Mesodermal cell (in vitro differentiated cells): ENCODE measurements at regions not wholly inside any gene's neighbourhood (a gene's known extent, or its start where the extent isn't known, plus 50 kb on each side); places are given as distances from the start of the nearest gene placed in this dataset.

Experiments
- H3K27ac ChIP-seq: 2 replicates; pipeline ENCODE4 v1.7.0; 2013; ENCODE audit warnings: mild to moderate bottlenecking, low read depth, low read length, moderate library complexity; ENCODE audit not compliant: severe bottlenecking
- H3K36me3 ChIP-seq: 2 replicates; pipeline ENCODE4 v1.7.1; 2013; ENCODE audit warnings: mild to moderate bottlenecking, low read length, moderate library complexity; ENCODE audit not compliant: control insufficient read depth, insufficient read depth
- H3K4me1 ChIP-seq: one replicate; pipeline ENCODE4 v1.7.1; 2013; ENCODE audit warnings: mild to moderate bottlenecking, low read length; ENCODE audit not compliant: insufficient read depth, control insufficient read depth, poor library complexity, severe bottlenecking
- H3K4me3 ChIP-seq: 2 replicates; pipeline ENCODE4 v1.7.0; 2013; ENCODE audit warnings: low read length, control low read depth, mild to moderate bottlenecking; ENCODE audit not compliant: insufficient read depth, poor library complexity, severe bottlenecking; ENCODE audit errors: extremely low read depth
- H3K9me3 ChIP-seq: 2 replicates; pipeline ENCODE4 v1.7.1; 2013; ENCODE audit warnings: mild to moderate bottlenecking, low read length, moderate library complexity; ENCODE audit not compliant: control insufficient read depth
- WGBS, 2 experiments: methylation state at CpG; one replicate each; pipeline ENCODE4 v1.1.5; 2013; ENCODE audit warnings: missing lambda C conversion rate in 2 of 2; ENCODE audit not compliant: insufficient coverage in 2 of 2; 5-methylcytosine and 5-hydroxymethylcytosine counted together

DNA sequence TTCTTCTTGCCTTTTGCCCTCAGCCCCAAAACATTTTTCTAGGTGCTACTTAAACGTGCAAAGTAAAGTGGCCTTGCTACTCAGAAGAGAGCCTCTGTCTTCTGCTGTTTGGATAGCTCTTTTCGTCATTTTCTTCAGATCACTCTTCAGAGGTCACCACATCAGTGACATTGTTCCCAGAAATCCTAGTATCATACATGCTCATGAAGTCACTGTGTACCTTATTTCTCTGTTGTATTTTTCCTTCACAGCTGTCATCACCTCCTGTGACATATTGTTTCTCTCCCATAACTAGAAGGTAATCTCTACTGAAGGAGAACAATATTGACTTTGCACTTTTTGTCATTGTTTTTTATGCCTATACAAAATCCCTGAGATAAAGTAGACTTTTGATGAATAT lies 237.0 kb upstream of the CDH18 start:
- Histone ChIP-seq H3K4me1 (no peaks in the 10 kb centered on the region), H3K9me3 (no peaks in the 10 kb centered on the region), H3K27ac (no peak overlapping the region), H3K4me3 (no peak overlapping the region), H3K36me3 (no peaks in the 10 kb centered on the region)
- 71 to 93% methylated on average over 2 of the region's 2 CpGs for WGBS, 2 experiments

DNA sequence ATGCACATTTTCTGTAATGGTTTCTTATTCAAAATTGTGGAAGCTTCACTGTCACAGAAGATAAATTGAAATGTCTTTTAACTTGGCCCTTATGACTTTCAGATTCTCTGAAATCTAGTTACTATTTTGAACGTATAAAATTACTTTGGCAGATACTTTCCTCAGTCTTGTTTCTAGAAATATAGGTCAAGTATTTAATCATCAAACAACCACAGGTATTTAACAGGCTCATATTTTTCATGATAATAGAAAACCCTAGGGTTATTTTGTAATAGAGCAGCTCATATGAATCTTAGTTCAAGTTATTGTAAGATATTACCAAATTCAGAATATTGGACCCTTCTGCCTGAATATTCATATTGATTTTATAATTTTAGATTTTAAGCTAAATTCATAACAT lies 236.0 kb upstream of the CDH18 start:
- H3K36me3 ChIP-seq: no peaks in the 10 kb centered on the region
- no CpG with 5 or more reads among the region's 1 CpG for WGBS, 2 experiments
- no peaks in the 10 kb centered on the region for H3K4me1 ChIP-seq
- no peaks in the 10 kb centered on the region for H3K9me3 ChIP-seq
- no peak overlapping the region for H3K27ac ChIP-seq
- H3K4me3 ChIP-seq: no peak overlapping the region

DNA sequence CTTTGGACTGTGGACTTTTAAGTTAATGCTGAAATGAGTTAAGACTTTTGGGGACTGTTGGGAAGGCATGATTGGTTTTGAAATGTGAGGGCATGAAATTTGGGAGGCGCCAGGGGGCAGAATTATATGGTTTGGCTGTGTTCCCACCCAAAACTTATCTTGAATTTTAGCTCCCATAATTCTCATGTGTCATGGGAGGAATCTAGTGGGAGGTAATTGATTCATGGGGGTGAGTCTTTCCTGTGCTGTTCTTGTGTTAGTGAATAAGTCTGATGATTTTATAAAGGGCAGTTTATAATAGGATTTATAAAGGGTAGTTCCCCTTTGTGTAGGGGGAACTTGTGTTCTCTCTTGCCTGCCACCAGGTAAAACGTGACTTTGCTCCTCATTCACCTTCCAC lies 235.5 kb upstream of the CDH18 start:
- Histone ChIP-seq H3K36me3 (no peaks in the 10 kb centered on the region), H3K4me1 (no peaks in the 10 kb centered on the region), H3K4me3 (no peak overlapping the region), H3K9me3 (no peaks in the 10 kb centered on the region), H3K27ac (no peak overlapping the region)
- WGBS, 2 experiments: 80% methylated on average over 1 of the region's 2 CpGs; no CpG with 5 or more reads in 1 of the 2 experiments

DNA sequence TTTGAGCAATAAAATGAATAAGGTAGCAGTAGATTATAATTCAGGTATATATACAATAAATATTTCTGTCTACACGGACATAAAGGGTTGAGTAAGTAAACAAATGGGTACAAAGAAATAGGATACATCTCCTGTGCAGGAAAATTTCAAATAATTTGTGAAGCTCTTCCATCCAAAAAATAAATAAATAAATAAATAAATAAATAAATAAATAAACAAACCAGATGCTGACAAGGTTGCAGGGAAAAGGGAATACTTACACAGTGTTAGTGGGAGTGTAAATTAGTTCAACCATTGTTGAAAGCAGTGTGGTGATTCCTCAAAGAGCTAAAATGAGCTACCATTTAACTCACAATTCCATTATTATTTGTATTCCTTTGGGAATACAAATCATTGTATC lies 227.3 kb upstream of the CDH18 start:
- Histone ChIP-seq H3K4me3 (no peak overlapping the region), H3K27ac (no peak overlapping the region), H3K36me3 (no peaks in the 10 kb centered on the region), H3K4me1 (no peaks in the 10 kb centered on the region), H3K9me3 (no peaks in the 10 kb centered on the region)
- WGBS, 2 experiments: no CpG with 5 or more reads among the region's 1 CpG

DNA sequence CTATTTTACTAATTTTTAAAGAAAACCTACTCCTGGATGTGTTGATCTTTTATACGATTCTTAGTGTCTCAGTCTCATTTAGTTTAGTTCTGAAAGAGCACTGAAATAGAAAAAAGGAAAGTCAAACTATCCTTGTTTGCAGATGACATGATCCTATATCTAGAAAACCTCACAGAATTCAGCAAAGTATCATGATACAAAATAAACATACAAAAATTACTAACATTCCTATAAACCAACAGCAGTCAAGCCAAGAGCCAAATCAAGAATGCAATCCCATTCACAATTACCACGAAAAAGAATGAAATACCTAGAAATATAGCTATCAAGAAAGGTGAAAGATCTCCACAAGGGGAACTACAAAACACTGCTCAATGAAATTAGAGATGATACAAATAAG lies 225.8 kb upstream of the CDH18 start:
- no CpG with 5 or more reads among the region's 2 CpGs for WGBS, 2 experiments
- Histone ChIP-seq H3K27ac (no peak overlapping the region), H3K4me1 (no peaks in the 10 kb centered on the region)

DNA sequence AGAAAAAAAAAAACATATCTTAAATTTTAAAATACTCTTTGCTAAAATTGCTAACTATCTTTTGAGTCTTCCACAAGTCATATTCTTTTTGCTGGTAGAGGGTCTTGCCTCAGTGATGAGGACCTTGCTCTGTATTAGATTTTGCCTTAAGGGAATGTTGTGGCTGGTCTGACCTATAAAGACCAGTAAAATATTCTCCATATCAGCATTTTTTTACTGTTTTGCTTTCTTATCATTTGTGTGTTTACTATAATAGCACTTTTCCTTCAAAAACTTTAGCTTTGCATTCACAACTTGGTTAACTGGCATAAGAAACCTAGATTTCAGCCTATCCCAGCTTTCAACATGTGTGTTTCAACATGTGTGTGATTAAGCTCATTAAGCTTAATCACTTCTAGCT lies 224.7 kb upstream of the CDH18 start:
- Histone ChIP-seq H3K36me3 (no peaks in the 10 kb centered on the region), H3K9me3 (no peaks in the 10 kb centered on the region), H3K27ac (no peak overlapping the region), H3K4me1 (no peaks in the 10 kb centered on the region), H3K4me3 (no peak overlapping the region)

More for the DNA sequence above, 225.8 kb upstream of the CDH18 start:
- Histone ChIP-seq H3K4me3 (no peak overlapping the region), H3K9me3 (no peaks in the 10 kb centered on the region), H3K36me3 (no peaks in the 10 kb centered on the region)

DNA sequence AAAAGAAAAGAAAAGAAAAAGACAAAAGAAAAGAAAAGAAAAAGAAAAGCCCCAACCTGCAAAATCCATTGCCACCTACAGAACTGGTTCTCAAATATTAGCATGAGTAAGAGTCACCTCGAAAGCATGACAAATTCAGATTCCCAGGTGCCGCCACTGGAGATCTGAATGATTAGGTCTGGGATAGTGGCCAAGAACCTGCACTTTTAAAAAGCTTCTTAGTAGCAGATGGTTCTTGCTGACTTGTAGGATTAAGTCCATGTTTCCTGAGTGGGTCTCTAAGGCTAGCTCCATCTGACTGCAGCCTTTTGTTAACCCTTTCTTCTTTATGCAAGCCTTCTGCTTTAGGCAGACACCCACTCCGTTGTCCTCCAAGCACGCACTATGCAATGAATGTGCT lies 178.5 kb upstream of the CDH18 start:
- no peak overlapping the region for H3K27ac ChIP-seq
- 100% methylated on average over 1 of the region's 4 CpGs; no CpG with 5 or more reads in 1 of the 2 experiments for WGBS, 2 experiments
- no peaks in the 10 kb centered on the region for H3K9me3 ChIP-seq
- no peak overlapping the region for H3K4me3 ChIP-seq
- no peaks in the 10 kb centered on the region for H3K4me1 ChIP-seq
- no peaks in the 10 kb centered on the region for H3K36me3 ChIP-seq

DNA sequence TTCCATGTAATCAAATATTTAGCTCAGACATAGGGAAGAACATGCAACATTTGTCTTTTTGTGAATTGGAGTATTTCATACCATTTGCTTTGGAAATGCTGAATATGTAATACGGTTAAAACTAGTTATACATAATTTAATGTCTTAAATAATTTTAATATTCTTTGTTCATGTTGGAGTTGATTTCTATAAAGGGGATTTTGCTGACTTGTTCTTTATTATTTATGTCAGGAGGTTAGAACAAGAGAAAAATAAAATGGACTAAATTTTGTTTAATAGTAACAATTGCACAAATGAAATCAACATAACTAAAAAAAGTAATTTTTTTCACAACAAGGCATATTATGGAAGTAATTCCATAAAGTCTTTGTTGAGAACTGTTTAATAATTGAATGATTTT lies 170.0 kb upstream of the CDH18 start:
- no peaks in the 10 kb centered on the region for H3K4me1 ChIP-seq
- no peak overlapping the region for H3K27ac ChIP-seq
- WGBS, 2 experiments: no CpG with 5 or more reads among the region's 1 CpG
- H3K4me3 ChIP-seq: no peak overlapping the region
- H3K36me3 ChIP-seq: no peaks in the 10 kb centered on the region
- H3K9me3 ChIP-seq: no peaks in the 10 kb centered on the region

DNA sequence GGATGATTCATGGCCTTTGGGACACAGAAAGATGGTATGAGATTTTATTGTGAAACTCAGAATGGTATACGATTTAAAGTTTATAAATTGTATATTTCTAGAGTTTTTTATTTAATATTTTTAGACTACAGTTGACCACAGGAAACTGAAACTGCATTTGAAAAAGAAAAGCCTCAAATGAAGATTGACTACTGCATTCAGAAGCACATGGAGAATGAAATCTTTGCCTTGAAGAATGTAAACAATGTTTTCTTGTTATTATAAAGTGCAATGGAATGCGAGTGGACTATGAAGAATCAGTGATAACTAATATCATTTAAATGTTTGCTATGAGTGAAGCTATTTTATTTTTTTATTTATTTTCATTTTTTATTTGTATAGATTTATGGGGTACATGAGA lies 169.1 kb upstream of the CDH18 start:
- no CpG with 5 or more reads among the region's 2 CpGs for WGBS, 2 experiments
- no peaks in the 10 kb centered on the region for H3K9me3 ChIP-seq

DNA sequence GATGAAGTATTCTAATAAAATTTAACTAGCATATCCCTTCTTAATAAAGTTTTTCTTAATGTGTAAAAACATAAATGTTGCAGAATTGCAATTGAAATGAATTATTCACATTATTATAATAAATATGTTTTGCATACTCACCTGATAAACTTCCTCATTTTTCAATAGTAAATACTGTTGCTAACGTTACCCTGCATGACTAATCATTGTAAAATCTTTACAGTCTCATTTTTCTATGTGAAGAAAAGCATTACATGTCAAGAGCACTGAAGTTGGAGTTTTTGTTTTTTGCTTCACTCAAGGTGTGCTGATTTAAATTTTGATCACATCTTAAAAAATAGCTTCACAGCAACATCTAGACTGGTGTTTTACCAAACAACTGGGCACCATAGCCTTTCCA lies 157.2 kb upstream of the CDH18 start:
- Histone ChIP-seq H3K27ac (no peak overlapping the region), H3K4me1 (no peaks in the 10 kb centered on the region), H3K4me3 (no peak overlapping the region), H3K36me3 (no peaks in the 10 kb centered on the region), H3K9me3 (no peaks in the 10 kb centered on the region)
- no CpG with 5 or more reads among the region's 1 CpG for WGBS, 2 experiments

More for the DNA sequence above, 169.1 kb upstream of the CDH18 start:
- Histone ChIP-seq H3K36me3 (no peaks in the 10 kb centered on the region), H3K4me3 (no peak overlapping the region), H3K4me1 (no peaks in the 10 kb centered on the region), H3K27ac (no peak overlapping the region)

DNA sequence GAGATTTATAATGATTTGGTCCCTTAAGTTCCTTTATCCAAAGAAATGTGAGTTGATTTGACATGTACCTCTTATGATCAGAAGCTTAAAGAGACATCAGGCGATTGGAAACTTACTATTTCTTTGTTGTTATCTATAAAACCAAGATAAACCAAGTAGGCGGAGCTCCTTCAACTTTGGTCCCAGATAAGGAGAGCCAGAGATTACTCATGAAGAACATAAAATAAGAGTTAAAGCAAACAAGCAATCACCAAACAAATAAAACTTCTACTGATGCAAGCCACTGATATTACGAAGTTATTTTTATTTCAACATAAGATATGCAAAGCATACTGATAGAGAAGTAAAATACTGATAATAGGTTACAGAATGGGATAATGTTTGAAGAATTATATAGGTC lies 141.5 kb upstream of the CDH18 start:
- Histone ChIP-seq H3K27ac (no peak overlapping the region), H3K4me1 (no peaks in the 10 kb centered on the region), H3K9me3 (no peaks in the 10 kb centered on the region), H3K4me3 (no peak overlapping the region), H3K36me3 (no peaks in the 10 kb centered on the region)
- no CpG with 5 or more reads among the region's 3 CpGs for WGBS, 2 experiments

DNA sequence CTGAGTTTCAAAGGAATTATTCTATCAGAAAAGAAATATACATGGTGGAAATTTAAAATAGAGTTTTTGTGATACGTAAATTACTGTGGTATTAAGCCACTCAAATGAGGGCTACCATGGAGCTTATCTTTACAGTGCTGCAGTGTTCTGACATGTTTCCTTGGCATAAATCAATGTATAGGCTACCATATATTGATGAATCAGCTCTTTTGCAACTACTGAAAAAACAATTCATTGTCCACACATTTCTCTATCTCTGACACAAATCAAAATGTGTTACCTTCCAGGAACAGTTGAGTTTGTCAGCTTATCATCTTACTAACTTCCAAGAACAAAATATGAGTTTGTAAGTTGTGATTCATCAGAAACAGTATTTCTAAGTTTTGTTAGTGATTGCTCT lies 140.3 kb upstream of the CDH18 start:
- Histone ChIP-seq H3K4me3 (no peak overlapping the region), H3K9me3 (no peaks in the 10 kb centered on the region), H3K27ac (no peak overlapping the region), H3K36me3 (no peaks in the 10 kb centered on the region), H3K4me1 (no peaks in the 10 kb centered on the region)
- no CpG with 5 or more reads among the region's 1 CpG for WGBS, 2 experiments
